Loucy (cell line): ENCODE measurements at regions not wholly inside any gene's neighbourhood (a gene's known extent, or its start where the extent isn't known, plus 50 kb on each side); places are given as distances from the start of the nearest gene placed in this dataset.

Source experiments
- H2AFZ ChIP-seq: fragments of 200-600 bp; sonication (generic); 2 replicates; pipeline ENCODE4 v1.6.0; 2016; ENCODE audit warnings: antibody characterized with exemption, mild to moderate bottlenecking, low read length, moderate library complexity
- H3F3A ChIP-seq: fragments of 200-600 bp; 2 replicates; pipeline ENCODE4 v1.6.0; 2016; ENCODE audit warnings: antibody characterized with exemption, low read depth, mild to moderate bottlenecking
- H3K27me3 ChIP-seq: fragments of 200-600 bp; sonication (generic); 2 replicates; pipeline ENCODE4 v1.6.1; 2014; ENCODE audit warnings: low read length, mild to moderate bottlenecking; ENCODE audit not compliant: insufficient read depth, poor library complexity, severe bottlenecking
- H3K36me3 ChIP-seq: fragments of 200-600 bp; sonication (generic); 2 replicates; pipeline ENCODE4 v1.6.1; 2016; ENCODE audit warnings: low read length; ENCODE audit not compliant: insufficient read depth
- H3K4me1 ChIP-seq: fragments of 200-600 bp; sonication (generic); 2 replicates; pipeline ENCODE4 v1.5.1; 2014; ENCODE audit warnings: low read length, mild to moderate bottlenecking; ENCODE audit not compliant: insufficient read depth, poor library complexity, severe bottlenecking
- H3K4me2 ChIP-seq: fragments of 200-600 bp; sonication (generic); 2 replicates; pipeline ENCODE4 v1.6.0; 2014; ENCODE audit warnings: antibody characterized with exemption, low read length, low read depth, mild to moderate bottlenecking; ENCODE audit not compliant: poor library complexity, severe bottlenecking
- H3K4me3 ChIP-seq: fragments of 200-600 bp; sonication (generic); 2 replicates; pipeline ENCODE4 v1.5.1; 2014; ENCODE audit warnings: low read length, mild to moderate bottlenecking, mixed read lengths; ENCODE audit not compliant: poor library complexity, severe bottlenecking
- H3K79me2 ChIP-seq: fragments of 200-600 bp; sonication (generic); 2 replicates; pipeline ENCODE4 v1.6.1; 2014; ENCODE audit warnings: low read length; ENCODE audit not compliant: insufficient read depth
- H3K9ac ChIP-seq: fragments of 200-600 bp; sonication (generic); 2 replicates; pipeline ENCODE4 v1.6.0; 2014; ENCODE audit warnings: mild to moderate bottlenecking, low read depth, low read length, moderate library complexity; ENCODE audit not compliant: poor library complexity, severe bottlenecking
- H3K9me2 ChIP-seq: fragments of 200-600 bp; sonication (generic); replicated peaks from 2 replicates; pipeline ENCODE4 v1.6.1; 2016; ENCODE audit warnings: low read depth, low read length, mixed read lengths
- H3K9me3 ChIP-seq: fragments of 200-600 bp; sonication (generic); 2 replicates; pipeline ENCODE4 v1.6.1; 2014; ENCODE audit warnings: mild to moderate bottlenecking, antibody characterized with exemption, low read length, low read depth; ENCODE audit not compliant: insufficient read depth
- H4K20me1 ChIP-seq: fragments of 200-600 bp; sonication (generic); 2 replicates; pipeline ENCODE4 v1.6.0; 2014; ENCODE audit warnings: antibody characterized with exemption, low read length, mild to moderate bottlenecking; ENCODE audit not compliant: insufficient read depth, poor library complexity, severe bottlenecking
- EZH2phosphoT487 ChIP-seq: fragments of 200-600 bp; IDR thresholded peaks from 2 replicates; pipeline ENCODE4 v1.6.1; 2018; ENCODE audit warnings: antibody characterized with exemption, mild to moderate bottlenecking, moderate library complexity, borderline replicate concordance
- TF ChIP-seq, protein P1 (sequence below): fragments of 200-600 bp; sonication (generic); conservative IDR thresholded peaks from 2 replicates; pipeline ENCODE4 v1.5.1; 2014; ENCODE audit warnings: mild to moderate bottlenecking, antibody characterized with exemption, low read length

DNA sequence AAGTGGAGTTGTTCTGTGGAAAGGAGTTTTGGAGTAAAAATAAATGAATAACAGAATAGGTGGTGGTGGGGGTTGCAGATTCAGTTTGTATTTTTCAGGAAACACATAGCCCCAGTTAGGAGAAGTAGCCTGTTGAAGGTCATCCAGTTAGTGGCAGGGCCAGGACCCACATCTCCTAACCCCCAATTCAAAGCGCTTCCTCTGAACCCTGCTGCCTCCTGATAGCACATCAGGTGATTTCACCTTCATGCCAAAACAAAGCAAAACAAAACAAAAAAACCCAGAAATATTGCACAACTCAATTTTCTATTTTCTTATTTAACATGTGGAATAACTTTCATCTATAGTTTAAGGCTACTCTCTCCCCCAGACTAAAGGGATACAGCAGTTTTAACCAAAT is 112.3 kb upstream of the UGP2 start:
- H3K4me3 ChIP-seq, result no peak overlapping the region
- no peaks in the 10 kb centered on the region for H3K27me3 ChIP-seq
- H3K36me3 ChIP-seq, result no peaks in the 10 kb centered on the region
- H3K9me3 ChIP-seq, result no peaks in the 10 kb centered on the region
- H3K4me1 ChIP-seq, result no peaks in the 10 kb centered on the region
- TF ChIP-seq, protein P1, sequence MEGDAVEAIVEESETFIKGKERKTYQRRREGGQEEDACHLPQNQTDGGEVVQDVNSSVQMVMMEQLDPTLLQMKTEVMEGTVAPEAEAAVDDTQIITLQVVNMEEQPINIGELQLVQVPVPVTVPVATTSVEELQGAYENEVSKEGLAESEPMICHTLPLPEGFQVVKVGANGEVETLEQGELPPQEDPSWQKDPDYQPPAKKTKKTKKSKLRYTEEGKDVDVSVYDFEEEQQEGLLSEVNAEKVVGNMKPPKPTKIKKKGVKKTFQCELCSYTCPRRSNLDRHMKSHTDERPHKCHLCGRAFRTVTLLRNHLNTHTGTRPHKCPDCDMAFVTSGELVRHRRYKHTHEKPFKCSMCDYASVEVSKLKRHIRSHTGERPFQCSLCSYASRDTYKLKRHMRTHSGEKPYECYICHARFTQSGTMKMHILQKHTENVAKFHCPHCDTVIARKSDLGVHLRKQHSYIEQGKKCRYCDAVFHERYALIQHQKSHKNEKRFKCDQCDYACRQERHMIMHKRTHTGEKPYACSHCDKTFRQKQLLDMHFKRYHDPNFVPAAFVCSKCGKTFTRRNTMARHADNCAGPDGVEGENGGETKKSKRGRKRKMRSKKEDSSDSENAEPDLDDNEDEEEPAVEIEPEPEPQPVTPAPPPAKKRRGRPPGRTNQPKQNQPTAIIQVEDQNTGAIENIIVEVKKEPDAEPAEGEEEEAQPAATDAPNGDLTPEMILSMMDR, result no peak
- TF ChIP-seq EZH2phosphoT487, result no peak
- H3K79me2 ChIP-seq, result no peaks in the 10 kb centered on the region
- no peak overlapping the region for H3K4me2 ChIP-seq
- H3F3A ChIP-seq, result no peaks in the 10 kb centered on the region
- H3K9me2 ChIP-seq, result no peaks in the 10 kb centered on the region
- no peaks in the 10 kb centered on the region for H4K20me1 ChIP-seq
- no peak overlapping the region for H2AFZ ChIP-seq
- H3K9ac ChIP-seq, result no peak overlapping the region

DNA sequence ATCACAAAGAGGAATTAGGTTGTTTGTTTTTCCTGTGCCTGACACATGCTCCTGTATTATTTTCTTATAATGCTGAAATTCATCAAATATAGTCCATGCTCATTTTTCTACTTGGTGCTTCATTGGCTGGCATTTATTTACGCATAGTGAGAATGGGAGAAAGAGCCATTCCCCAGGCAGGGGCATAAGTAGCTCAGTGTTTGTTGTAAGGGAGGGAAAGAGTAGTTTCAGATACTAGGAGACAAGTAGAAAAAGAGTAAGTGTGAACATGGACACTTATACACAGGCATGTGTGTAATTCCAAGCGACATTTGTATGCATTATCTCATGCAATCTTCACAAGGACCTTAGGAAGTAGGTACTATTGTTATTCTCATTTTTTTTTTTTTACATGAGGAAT is 111.9 kb upstream of the UGP2 start:
- H3K36me3 ChIP-seq, result no peaks in the 10 kb centered on the region
- H3K4me1 ChIP-seq, result no peaks in the 10 kb centered on the region
- H2AFZ ChIP-seq, result no peak overlapping the region
- H3K79me2 ChIP-seq, result no peaks in the 10 kb centered on the region
- H3K27me3 ChIP-seq, result no peaks in the 10 kb centered on the region
- no peak overlapping the region for H3K9ac ChIP-seq
- H4K20me1 ChIP-seq, result no peaks in the 10 kb centered on the region
- TF ChIP-seq, protein P1, result no peak
- no peak for TF ChIP-seq EZH2phosphoT487
- no peak overlapping the region for H3K4me3 ChIP-seq
- H3K4me2 ChIP-seq, result no peak overlapping the region
- no peaks in the 10 kb centered on the region for H3K9me3 ChIP-seq
- no peaks in the 10 kb centered on the region for H3K9me2 ChIP-seq
- H3F3A ChIP-seq, result no peaks in the 10 kb centered on the region

DNA sequence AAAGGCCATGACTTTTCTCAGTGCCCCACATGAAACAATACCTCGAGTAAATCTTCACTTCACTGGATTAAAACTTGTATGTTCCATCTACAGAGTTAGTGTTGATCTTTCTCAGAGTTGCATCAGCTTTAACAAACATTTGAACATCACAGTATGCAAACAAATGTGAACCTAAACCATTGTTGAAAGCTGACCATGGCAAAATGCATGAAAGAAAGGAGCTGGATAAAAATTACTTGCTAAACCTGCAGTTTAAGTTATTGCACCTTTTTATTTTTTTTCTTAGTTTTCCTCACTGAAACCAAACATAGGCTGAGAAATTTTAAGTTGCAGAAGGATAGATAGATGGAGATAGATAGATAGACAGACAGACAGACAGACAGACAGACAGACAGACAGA is 107.2 kb upstream of the UGP2 start:
- Histone ChIP-seq H3F3A (no peaks in the 10 kb centered on the region), H3K27me3 (no peaks in the 10 kb centered on the region), H2AFZ (no peak overlapping the region), H3K9ac (no peak overlapping the region), H4K20me1 (no peaks in the 10 kb centered on the region), H3K4me1 (peaks cover 9% of the 10 kb centered on the region), H3K4me2 (no peak overlapping the region), H3K79me2 (no peaks in the 10 kb centered on the region), H3K9me3 (no peaks in the 10 kb centered on the region), H3K9me2 (no peaks in the 10 kb centered on the region), H3K4me3 (no peak overlapping the region), H3K36me3 (no peaks in the 10 kb centered on the region)
- TF ChIP-seq, protein P1, result no peak
- no peak for TF ChIP-seq EZH2phosphoT487
